PC-9 (cell line): ENCODE measurements at regions not wholly inside any gene's neighbourhood (a gene's known extent, or its start where the extent isn't known, plus 50 kb on each side); places are given as distances from the start of the nearest gene placed in this dataset.
"Not testable (repeated sequence)": the region's sequence is repeated elsewhere in the genome, so short reads cannot be mapped to it uniquely, and the experiment has no call there.

Experiments used
- BruUV-seq: library from RNA; stranded (reverse); fragments of 400-500 nt; replicated peaks from 2 replicates; lab custom pipeline; 2021; lab: Mats Ljungman, UMichigan
- CTCF ChIA-PET: fragments of 300-600 bp; sonication (Branson Sonifier 250); formaldehyde crosslinking; loops from one replicate; lab custom pipeline; 2022; ENCODE audit warnings: antibody characterized with exemption; lab: Charles Lee
- POLR2A ChIA-PET: fragments of 300-600 bp; sonication (Branson Sonifier 250); formaldehyde crosslinking; loops from one replicate; lab custom pipeline; 2022; ENCODE audit warnings: antibody characterized with exemption; ENCODE audit not compliant: unreplicated experiment; lab: Charles Lee
- DNase-seq, 2 experiments: peaks; one replicate each; pipeline versions ENCODE4 v3.0.0 to v3.0.0-alpha.2; 2015 to 2022; ENCODE audit warnings: mixed read lengths in 1 of 2
- H2AFZ ChIP-seq: fragments of 200-600 bp; sonication (generic); 2 replicates; pipeline ENCODE4 v1.8.1; 2017; ENCODE audit warnings: antibody characterized with exemption
- H3F3A ChIP-seq: fragments of 200-600 bp; sonication (generic); 2 replicates; pipeline ENCODE4 v1.8.1; 2017; ENCODE audit warnings: antibody characterized with exemption, mild to moderate bottlenecking, low read depth; ENCODE audit not compliant: insufficient read depth
- H3K27ac ChIP-seq: fragments of 200-600 bp; sonication (generic); 2 replicates; pipeline ENCODE4 v1.6.1; 2016; ENCODE audit warnings: mixed run types
- H3K27me3 ChIP-seq: fragments of 200-600 bp; sonication (generic); 2 replicates; pipeline ENCODE4 v1.6.1; 2016; ENCODE audit warnings: low read depth, mixed run types; ENCODE audit not compliant: insufficient read depth
- H3K36me3 ChIP-seq: fragments of 200-600 bp; sonication (generic); 2 replicates; pipeline ENCODE4 v1.6.1; 2016; ENCODE audit warnings: low read depth, mixed run types
- H3K4me1 ChIP-seq: fragments of 200-600 bp; sonication (generic); replicated peaks from 2 replicates; pipeline ENCODE4 v1.6.1; 2016; ENCODE audit warnings: mixed run types; ENCODE audit not compliant: insufficient read depth
- H3K4me2 ChIP-seq: fragments of 200-600 bp; sonication (generic); 2 replicates; pipeline ENCODE4 v1.6.1; 2017; ENCODE audit warnings: mixed run types
- H3K4me3 ChIP-seq: fragments of 200-600 bp; sonication (generic); 2 replicates; pipeline ENCODE4 v1.6.1; 2016; ENCODE audit warnings: mixed run types
- H3K79me2 ChIP-seq: fragments of 200-600 bp; sonication (generic); 2 replicates; pipeline ENCODE4 v1.6.1; 2017; ENCODE audit warnings: low read depth, mixed run types
- H3K9me2 ChIP-seq: fragments of 200-600 bp; sonication (generic); 2 replicates; pipeline ENCODE4 v1.8.1; 2017; ENCODE audit warnings: mild to moderate bottlenecking; ENCODE audit not compliant: insufficient read depth
- H3K9me3 ChIP-seq: fragments of 200-600 bp; sonication (generic); 2 replicates; pipeline ENCODE4 v1.8.1; 2016; ENCODE audit warnings: low read depth; ENCODE audit not compliant: insufficient read depth
- H4K20me1 ChIP-seq: fragments of 200-600 bp; sonication (generic); 2 replicates; pipeline ENCODE4 v1.8.1; 2017; ENCODE audit not compliant: insufficient read depth
- EZH2 ChIP-seq: fragments of 200-600 bp; sonication (generic); IDR thresholded peaks from 2 replicates; pipeline ENCODE4 v1.8.0; 2017; ENCODE audit warnings: antibody characterized with exemption, low read depth
- intact Hi-C: fragments of 100-400 bp; cut with micrococcal nuclease; formaldehyde crosslinking; loops from one replicate; pipeline ENCODE4 v1.10.0; 2022; ENCODE audit not compliant: unreplicated experiment
- TF ChIP-seq, protein P1 (sequence below): fragments of 200-600 bp; sonication (generic); conservative IDR thresholded peaks from 2 replicates; pipeline ENCODE4 v1.6.1; 2017; ENCODE audit warnings: mixed run types, antibody characterized with exemption, mild to moderate bottlenecking, moderate library complexity

DNA sequence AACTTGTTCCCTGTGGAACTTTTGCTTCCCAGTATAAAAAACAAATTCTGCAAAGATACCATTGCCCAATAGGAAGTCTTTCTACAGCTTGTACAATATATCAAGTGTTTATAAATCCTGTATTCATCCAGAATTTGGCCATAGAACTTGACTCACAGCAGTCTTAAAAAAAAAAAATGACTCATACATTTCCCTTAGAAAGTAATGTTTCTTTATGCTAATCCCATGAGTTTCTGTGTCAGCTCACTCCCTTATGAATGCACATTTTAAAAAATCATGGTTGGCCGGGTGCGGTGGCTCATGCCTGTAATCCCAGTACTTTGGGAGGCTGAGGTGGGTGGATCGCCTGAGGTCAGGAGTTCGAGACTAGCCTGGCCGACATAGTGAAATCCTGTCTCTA lies 89.3 kb upstream of the DMRT1 start:
- H3K4me2 ChIP-seq = no peak overlapping the region
- H3K4me3 ChIP-seq = no peak overlapping the region
- H3K27ac ChIP-seq = peak overlapping the region; percentile 32; the same call in 1 of the 2 replicates
- H2AFZ ChIP-seq = no peak overlapping the region
- intact Hi-C loops = loop anchor here (5.0 kb wide), 1 partner anchor 55 kb away; no protein-coding TSS in a partner anchor
- H4K20me1 ChIP-seq = no peaks in the 10 kb centered on the region
- no peak for TF ChIP-seq EZH2
- TF ChIP-seq, protein P1, sequence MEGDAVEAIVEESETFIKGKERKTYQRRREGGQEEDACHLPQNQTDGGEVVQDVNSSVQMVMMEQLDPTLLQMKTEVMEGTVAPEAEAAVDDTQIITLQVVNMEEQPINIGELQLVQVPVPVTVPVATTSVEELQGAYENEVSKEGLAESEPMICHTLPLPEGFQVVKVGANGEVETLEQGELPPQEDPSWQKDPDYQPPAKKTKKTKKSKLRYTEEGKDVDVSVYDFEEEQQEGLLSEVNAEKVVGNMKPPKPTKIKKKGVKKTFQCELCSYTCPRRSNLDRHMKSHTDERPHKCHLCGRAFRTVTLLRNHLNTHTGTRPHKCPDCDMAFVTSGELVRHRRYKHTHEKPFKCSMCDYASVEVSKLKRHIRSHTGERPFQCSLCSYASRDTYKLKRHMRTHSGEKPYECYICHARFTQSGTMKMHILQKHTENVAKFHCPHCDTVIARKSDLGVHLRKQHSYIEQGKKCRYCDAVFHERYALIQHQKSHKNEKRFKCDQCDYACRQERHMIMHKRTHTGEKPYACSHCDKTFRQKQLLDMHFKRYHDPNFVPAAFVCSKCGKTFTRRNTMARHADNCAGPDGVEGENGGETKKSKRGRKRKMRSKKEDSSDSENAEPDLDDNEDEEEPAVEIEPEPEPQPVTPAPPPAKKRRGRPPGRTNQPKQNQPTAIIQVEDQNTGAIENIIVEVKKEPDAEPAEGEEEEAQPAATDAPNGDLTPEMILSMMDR = no peak
- H3K36me3 ChIP-seq = no peaks in the 10 kb centered on the region
- H3K9me2 ChIP-seq = no peaks in the 10 kb centered on the region
- H3K79me2 ChIP-seq = no peaks in the 10 kb centered on the region
- no peaks in the 10 kb centered on the region for H3K9me3 ChIP-seq
- POLR2A ChIA-PET = interaction anchor here (0.6 kb wide), 1 partner anchor 1530 kb away, joined by 6 read pairs; no protein-coding TSS in a partner anchor
- DNase-seq = peak; percentile 20 to 47
- CTCF ChIA-PET = interaction anchor here (0.7 kb wide), 1 partner anchor 246 kb away, joined by 4 read pairs; no protein-coding TSS in a partner anchor
- no TSS peak for BruUV-seq
- H3F3A ChIP-seq = peaks cover 9% of the 10 kb centered on the region; the same call in 1 of the 2 replicates
- 0 out of 2 replicates have a peak, but pooled peaks cover 16% of the 10 kb centered on the region for H3K4me1 ChIP-seq
- no peaks in the 10 kb centered on the region for H3K27me3 ChIP-seq

DNA sequence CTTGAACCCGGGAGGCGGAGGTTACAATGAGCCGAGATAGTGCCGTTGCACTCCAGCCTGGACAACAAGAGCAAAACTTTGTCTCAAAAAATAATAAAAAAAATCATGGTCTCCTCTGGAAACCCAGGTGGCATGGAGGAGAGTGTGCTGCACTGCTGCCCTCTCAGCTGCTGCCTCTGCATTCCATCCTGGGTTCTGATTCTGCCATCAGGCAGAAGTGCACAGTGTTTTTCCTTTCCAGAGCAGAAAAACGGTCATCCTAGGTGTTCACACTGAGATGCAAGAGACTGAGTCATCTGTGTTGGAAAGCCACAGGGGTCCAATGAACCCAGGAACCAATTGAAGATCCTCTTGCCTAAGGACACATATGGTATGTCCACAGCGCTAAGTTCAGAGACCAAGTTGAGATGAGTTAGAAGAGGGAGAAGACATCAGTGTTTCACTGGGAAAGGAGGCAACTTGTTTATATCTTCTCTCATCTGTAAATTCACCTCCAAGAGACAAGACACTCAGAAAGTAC lies 88.8 kb upstream of the DMRT1 start:
- intact Hi-C loops = loop anchor here (5.0 kb wide), 1 partner anchor 55 kb away; no protein-coding TSS in a partner anchor
- CTCF ChIA-PET = no interaction called here
- no peak for DNase-seq

DNA sequence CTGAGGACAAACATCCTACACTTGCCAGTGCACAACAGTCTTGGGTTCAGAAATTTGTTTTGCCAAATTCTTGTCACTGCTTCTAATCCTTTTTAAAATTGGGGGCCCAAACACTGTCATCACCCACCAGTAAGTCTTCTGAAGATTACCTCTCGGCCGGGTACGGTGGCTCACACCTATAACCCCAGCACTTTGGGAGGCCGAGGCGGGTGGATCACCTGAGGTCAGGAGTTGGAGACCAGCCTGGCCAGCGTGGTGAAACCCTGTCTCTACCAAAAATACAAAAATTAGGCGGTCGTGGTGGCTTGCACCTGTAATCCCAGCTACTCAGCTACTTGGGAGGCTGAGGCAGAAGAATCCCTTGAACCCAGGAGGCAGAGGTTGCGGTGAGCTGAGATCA lies 87.8 kb upstream of the DMRT1 start:
- H2AFZ ChIP-seq, H3K27me3 ChIP-seq, CTCF ChIA-PET, H3K27ac ChIP-seq, BruUV-seq, DNase-seq, H3K4me3 ChIP-seq, H4K20me1 ChIP-seq, POLR2A ChIA-PET, H3K36me3 ChIP-seq, H3K9me2 ChIP-seq, H3K9me3 ChIP-seq, H3K4me2 ChIP-seq, H3F3A ChIP-seq, H3K79me2 ChIP-seq: not testable (repeated sequence)
- H3K4me1 ChIP-seq = 0 out of 2 replicates have a peak, but pooled peaks cover 16% of the 10 kb centered on the region
- intact Hi-C loops = loop anchor here (5.0 kb wide), 1 partner anchor 56 kb away; no protein-coding TSS in a partner anchor

More for the DNA sequence above, 88.8 kb upstream of the DMRT1 start:
- Histone ChIP-seq H3K4me3 (no peak overlapping the region), H3K27ac (no peak overlapping the region), H4K20me1 (no peaks in the 10 kb centered on the region), H3K27me3 (no peaks in the 10 kb centered on the region), H3F3A (peaks cover 9% of the 10 kb centered on the region; the same call in 1 of the 2 replicates), H3K36me3 (no peaks in the 10 kb centered on the region), H3K4me2 (no peak overlapping the region), H3K9me2 (no peaks in the 10 kb centered on the region), H2AFZ (no peak overlapping the region), H3K79me2 (no peaks in the 10 kb centered on the region), H3K4me1 (0 out of 2 replicates have a peak, but pooled peaks cover 16% of the 10 kb centered on the region), H3K9me3 (no peaks in the 10 kb centered on the region)
- BruUV-seq = no TSS peak
- POLR2A ChIA-PET = no interaction called here
- TF ChIP-seq EZH2 = no peak
- TF ChIP-seq, protein P1 = no peak
